CD14-positive monocyte (primary cell): ENCODE measurements at regions not wholly inside any gene's neighbourhood (a gene's known extent, or its start where the extent isn't known, plus 50 kb on each side); places are given as distances from the start of the nearest gene placed in this dataset.

Source experiments
- DNase-seq, 3 donors: peaks; one replicate each; pipeline ENCODE4 v3.0.0-alpha.2; 2011 to 2022
- H2AFZ ChIP-seq: 2 replicates; pipeline ENCODE4 v1.6.0; 2012; ENCODE audit warnings: mild to moderate bottlenecking, low read depth, low read length, inconsistent platforms; ENCODE audit not compliant: insufficient read depth, poor library complexity, severe bottlenecking
- H3K27ac ChIP-seq, 2 donors: 1 replicate in 1 of 2; 2 replicates in 1 of 2; pipeline ENCODE4 v1.5.1; 2012 to 2013; ENCODE audit warnings: low read length in 2 of 2, control low read depth in 1 of 2, inconsistent platforms in 1 of 2, low read depth in 1 of 2, mild to moderate bottlenecking in 1 of 2
- H3K27me3 ChIP-seq, 2 donors: one replicate each; pipeline versions ENCODE4 v1.6.0 to v1.6.1; 2011 to 2013; ENCODE audit warnings: low read length in 2 of 2; ENCODE audit not compliant: control insufficient read depth in 2 of 2, insufficient read depth in 2 of 2
- H3K36me3 ChIP-seq, 2 donors: replicated peaks in 1 of 2; 1 replicate in 1 of 2; 2 replicates in 1 of 2; pipeline versions ENCODE4 v1.5.1 to v1.6.1; 2012 to 2013; ENCODE audit warnings: low read length in 2 of 2, control low read depth in 1 of 2, inconsistent platforms in 1 of 2, mild to moderate bottlenecking in 1 of 2; ENCODE audit not compliant: insufficient read depth in 2 of 2, control insufficient read depth in 1 of 2
- H3K4me1 ChIP-seq, 2 donors: 1 replicate in 1 of 2; 2 replicates in 1 of 2; pipeline versions ENCODE4 v1.5.1 to v1.6.1; 2012 to 2013; ENCODE audit warnings: low read length in 2 of 2, control low read depth in 1 of 2, inconsistent platforms in 1 of 2, mild to moderate bottlenecking in 1 of 2, moderate library complexity in 1 of 2; ENCODE audit not compliant: insufficient read depth in 2 of 2, control insufficient read depth in 1 of 2
- H3K4me2 ChIP-seq: replicated peaks from 2 replicates; pipeline ENCODE3; 2012; ENCODE audit warnings: low read length, moderate library complexity, mild to moderate bottlenecking; ENCODE audit not compliant: poor library complexity, severe bottlenecking; ENCODE audit errors: extremely low read depth
- H3K4me3 ChIP-seq, 3 experiments: fragments of 200-600 bp in 1 of 3; sonication (generic) in 1 of 3; replicated peaks in 1 of 3; 1 replicate in 2 of 3; 2 replicates in 1 of 3; pipeline ENCODE4 v1.5.1; 2011 to 2013; ENCODE audit warnings: low read length in 3 of 3, mild to moderate bottlenecking in 3 of 3, control low read depth in 2 of 3, low read depth in 2 of 3, inconsistent platforms in 1 of 3, moderate library complexity in 1 of 3
- H3K79me2 ChIP-seq: 2 replicates; pipeline ENCODE4 v1.6.0; 2012; ENCODE audit warnings: mild to moderate bottlenecking, control low read depth, inconsistent platforms, low read length, moderate library complexity; ENCODE audit not compliant: insufficient read depth
- H3K9ac ChIP-seq: 2 replicates; pipeline ENCODE4 v1.6.0; 2017; ENCODE audit warnings: low read length, mild to moderate bottlenecking; ENCODE audit not compliant: insufficient read depth, poor library complexity, severe bottlenecking
- H3K9me3 ChIP-seq, 2 donors: replicated peaks in 1 of 2; 1 replicate in 1 of 2; 2 replicates in 1 of 2; pipeline versions ENCODE4 v1.5.1 to v1.6.1; 2012 to 2013; ENCODE audit warnings: low read length in 2 of 2, control low read depth in 1 of 2; ENCODE audit not compliant: control insufficient read depth in 1 of 2, insufficient read depth in 1 of 2
- H4K20me1 ChIP-seq: 2 replicates; pipeline ENCODE4 v1.6.0; 2012; ENCODE audit warnings: mild to moderate bottlenecking, low read length, control low read depth, moderate library complexity; ENCODE audit not compliant: insufficient read depth
- H3K27ac Mint-ChIP-seq, 7 donors: one replicate each; pipeline ENCODE4 v1.8.0; 2020; ENCODE audit warnings: mild to moderate bottlenecking in 7 of 7, mixed read lengths in 7 of 7, moderate library complexity in 6 of 7, inconsistent platforms in 2 of 7
- H3K27me3 Mint-ChIP-seq, 3 donors: one replicate each; pipeline ENCODE4 v1.8.0; 2021 to 2022; ENCODE audit warnings: low read depth in 3 of 3, mild to moderate bottlenecking in 3 of 3, mixed read lengths in 3 of 3, moderate library complexity in 3 of 3, inconsistent platforms in 1 of 3
- H3K36me3 Mint-ChIP-seq, 2 donors: one replicate each; pipeline ENCODE4 v1.8.0; 2020; ENCODE audit warnings: mixed read lengths in 2 of 2, inconsistent platforms in 1 of 2, mild to moderate bottlenecking in 1 of 2
- H3K4me1 Mint-ChIP-seq: one replicate; pipeline ENCODE4 v1.8.0; 2020; ENCODE audit warnings: mild to moderate bottlenecking, mixed read lengths
- H3K4me3 Mint-ChIP-seq, 2 donors: one replicate each; pipeline ENCODE4 v1.8.0; 2020; ENCODE audit warnings: mild to moderate bottlenecking in 2 of 2, mixed read lengths in 2 of 2, moderate library complexity in 1 of 2
- H3K9me3 Mint-ChIP-seq, 7 donors: one replicate each; pipeline ENCODE4 v1.8.0; 2020 to 2022; ENCODE audit warnings: mixed read lengths in 7 of 7, mild to moderate bottlenecking in 6 of 7, moderate library complexity in 6 of 7, inconsistent platforms in 2 of 7
- CTCF ChIP-seq: fragments of 200-600 bp; IDR thresholded peaks from one replicate; pipeline ENCODE4 v1.8.0; 2022; ENCODE audit warnings: antibody characterized with exemption, mild to moderate bottlenecking
- WGBS: methylation state at CpG from one replicate; pipeline ENCODE4 v1.1.5; 2013; ENCODE audit warnings: missing lambda C conversion rate; ENCODE audit not compliant: insufficient coverage; 5-methylcytosine and 5-hydroxymethylcytosine counted together
- intact Hi-C, 2 donors: fragments of 100-400 bp; cut with micrococcal nuclease; formaldehyde crosslinking; loops; one replicate each; pipeline versions ENCODE4 v1.15.0 to v1.15.1; 2023

GRCh38 chr1:84749427-84749826 is 59.2 kb upstream of the SSX2IP start:
- Histone ChIP-seq H3K79me2 (no peaks in the 10 kb centered on the region), H4K20me1 (no peaks in the 10 kb centered on the region), H3K27ac (no peak overlapping the region), H3K4me3 (no peak overlapping the region), H2AFZ (no peak overlapping the region), H3K27me3 (no peaks in the 10 kb centered on the region), H3K36me3 (no peaks in the 10 kb centered on the region), H3K9me3 (no peaks in the 10 kb centered on the region), H3K9ac (no peak overlapping the region), H3K4me1 (no peaks in the 10 kb centered on the region), H3K4me2 (no peak overlapping the region)
- WGBS, result 100% methylated on average over 2 of the region's 2 CpGs
- Mint-ChIP-seq H3K27me3 (peaks cover 3 to 10% (median 6%) of the 10 kb centered on the region in 3 donors), H3K9me3 (peaks cover 0 to 6% (median 0%) of the 10 kb centered on the region in 7 donors), H3K36me3 (no peaks in the 10 kb centered on the region), H3K27ac (no peak overlapping the region), H3K4me1 (peaks cover 2% of the 10 kb centered on the region), H3K4me3 (no peak overlapping the region)
- DNase-seq, result no peak
- TF ChIP-seq CTCF, result no peak
- intact Hi-C loops, result no loop called here

- H4K20me1 ChIP-seq, result no peaks in the 10 kb centered on the region
- H3K4me1 Mint-ChIP-seq, result peaks cover under 1% of the 10 kb centered on the region
- H3K4me3 Mint-ChIP-seq, result no peak overlapping the region
- intact Hi-C loops, result no loop called here
- no peaks in the 10 kb centered on the region for H3K79me2 ChIP-seq
- no peaks in the 10 kb centered on the region for H3K36me3 ChIP-seq
- H3K4me1 ChIP-seq, result no peaks in the 10 kb centered on the region
- no peak overlapping the region for H3K9ac ChIP-seq
- DNase-seq, result no peak
- no peak for TF ChIP-seq CTCF
- H3K9me3 ChIP-seq, result no peaks in the 10 kb centered on the region
- H3K4me2 ChIP-seq, result no peak overlapping the region
- H2AFZ ChIP-seq, result no peak overlapping the region
- no peak overlapping the region for H3K27ac Mint-ChIP-seq
- peaks cover 3 to 9% (median 4%) of the 10 kb centered on the region in 3 donors for H3K27me3 Mint-ChIP-seq
- no peak overlapping the region for H3K4me3 ChIP-seq
- WGBS, result no CpG with 5 or more reads among the region's 3 CpGs
- no peaks in the 10 kb centered on the region for H3K36me3 Mint-ChIP-seq
- H3K9me3 Mint-ChIP-seq, result peaks cover 0 to 4% (median 0%) of the 10 kb centered on the region in 7 donors
- H3K27me3 ChIP-seq, result no peaks in the 10 kb centered on the region
- no peak overlapping the region for H3K27ac ChIP-seq
Observed at GRCh38 chr1:84748364-84748763, 58.1 kb upstream of the SSX2IP start.
